Activated CD4-positive, alpha-beta T cell treated with anti-CD3 and anti-CD28 coated beads for 48 hours (primary cell): ENCODE measurements at regions not wholly inside any gene's neighbourhood (a gene's known extent, or its start where the extent isn't known, plus 50 kb on each side); places are given as distances from the start of the nearest gene placed in this dataset.
A peak's percentile ranks its signal among the peaks of the same experiment; 100 is the strongest.

Experiments used
- DNase-seq: peaks from one replicate; pipeline ENCODE4 v3.0.0-alpha.2; 2020

GRCh38 chr4:41360214-41360920, 103.6 kb downstream of the UCHL1 start:
- peak; percentile 11 for DNase-seq

GRCh38 chr4:41360921-41361793, 104.4 kb downstream of the UCHL1 start:
- no peak for DNase-seq

GRCh38 chr4:41361794-41362526, 105.2 kb downstream of the UCHL1 start:
- no peak for DNase-seq

- no peak for DNase-seq
These were observed 106.1 kb downstream of the UCHL1 start for GRCh38 chr4:41362621-41363383.

- DNase-seq: no peak
These were observed 106.8 kb downstream of the UCHL1 start for GRCh38 chr4:41363384-41363981.

GRCh38 chr4:41364876-41365275, 108.1 kb downstream of the UCHL1 start:
- no peak for DNase-seq

GRCh38 chr4:41365681-41366080, 109.0 kb downstream of the UCHL1 start:
- no peak for DNase-seq

- no peak for DNase-seq
These were observed 110.3 kb downstream of the UCHL1 start for GRCh38 chr4:41366911-41367517.

GRCh38 chr4:41369680-41370079, 113.0 kb downstream of the UCHL1 start:
- no peak for DNase-seq

- no peak for DNase-seq
These were observed 116.5 kb downstream of the UCHL1 start for GRCh38 chr4:41373221-41373620.

GRCh38 chr4:41374490-41374889, 117.8 kb downstream of the UCHL1 start:
- no peak for DNase-seq

- no peak for DNase-seq
These were observed 118.8 kb downstream of the UCHL1 start for GRCh38 chr4:41375561-41375960.

- no peak for DNase-seq
These were observed 120.5 kb downstream of the UCHL1 start for GRCh38 chr4:41377196-41377595.

- no peak for DNase-seq
These were observed 122.5 kb downstream of the UCHL1 start for GRCh38 chr4:41379230-41379629.

- no peak for DNase-seq
These were observed 123.9 kb downstream of the UCHL1 start for GRCh38 chr4:41380511-41381157.

GRCh38 chr4:41381384-41381783, 124.7 kb downstream of the UCHL1 start:
- no peak for DNase-seq

- no peak for DNase-seq
These were observed 128.3 kb downstream of the UCHL1 start for GRCh38 chr4:41384992-41385391.

- DNase-seq: no peak
These were observed 128.8 kb downstream of the UCHL1 start for GRCh38 chr4:41385481-41385880.

- no peak for DNase-seq
These were observed 131.4 kb downstream of the UCHL1 start for GRCh38 chr4:41388080-41388479.

GRCh38 chr4:41389356-41389755, 132.6 kb downstream of the UCHL1 start:
- no peak for DNase-seq

GRCh38 chr4:41390661-41391060, 133.9 kb downstream of the UCHL1 start:
- DNase-seq: no peak
